Liver (tissue), 3 donors: ENCODE measurements at regions not wholly inside any gene's neighbourhood (a gene's known extent, or its start where the extent isn't known, plus 50 kb on each side); places are given as distances from the start of the nearest gene placed in this dataset.

Experiments
- CTCF ChIP-seq: fragments of 150-350 bp; IDR thresholded peaks from 2 replicates; pipeline ENCODE4 v1.5.1; 2017; ENCODE audit warnings: improper control_type of control experiment, low read depth, low read length; ENCODE audit not compliant: missing input control
- REST ChIP-seq: IDR thresholded peaks from 2 replicates; pipeline ENCODE4 v1.6.1; 2016; ENCODE audit warnings: antibody characterized with exemption, mild to moderate bottlenecking
- SP1 ChIP-seq: IDR thresholded peaks from 2 replicates; pipeline ENCODE4 v1.6.1; 2018; ENCODE audit warnings: antibody characterized with exemption, mild to moderate bottlenecking
- donor health status: healthy.
- donor health status: healthy.

GRCh38 chr21:27275294-27275927, 308.5 kb upstream of the ADAMTS5 start:
- TF ChIP-seq CTCF (no peak), SP1 (no peak), REST (no peak)
